IMR-90 (cell line): ENCODE measurements at regions not wholly inside any gene's neighbourhood (a gene's known extent, or its start where the extent isn't known, plus 50 kb on each side); places are given as distances from the start of the nearest gene placed in this dataset.

ENCODE experiments used
- ATAC-seq: fragments of 200-7000 bp; cut with Tn5 transposase; 2 replicates; pipeline ENCODE4 v1.9.1; 2020; ENCODE audit warnings: low read depth, mild to moderate bottlenecking, moderate library complexity
- BruUV-seq: library from RNA; stranded (reverse); fragments of 400-500 nt; replicated peaks from 2 replicates; lab custom pipeline; 2021; lab: Mats Ljungman, UMichigan
- CTCF ChIA-PET: fragments of 300-600 bp; formaldehyde crosslinking; extraction: SDS; loops from one replicate; lab custom pipeline; 2021; ENCODE audit warnings: antibody characterized with exemption; lab: Yijun Ruan, JAX
- POLR2A ChIA-PET: fragments of 300-600 bp; sonication (Branson Sonifier 250); formaldehyde crosslinking; loops from one replicate; lab custom pipeline; 2022; ENCODE audit warnings: antibody characterized with exemption; ENCODE audit not compliant: unreplicated experiment; lab: Charles Lee
- DNase-seq: peaks from one replicate; pipeline ENCODE4 v3.0.0; 2013
- H2AFZ ChIP-seq: replicated peaks from 2 replicates; pipeline ENCODE3; 2013; ENCODE audit warnings: low read length, mild to moderate bottlenecking; ENCODE audit not compliant: poor library complexity
- H2AK5ac ChIP-seq: 2 replicates; pipeline ENCODE4 v1.6.1; 2013; ENCODE audit warnings: low read depth, low read length, inconsistent platforms
- H2AK9ac ChIP-seq: replicated peaks from 2 replicates; pipeline ENCODE3; 2013; ENCODE audit warnings: mild to moderate bottlenecking, low read depth, low read length, moderate library complexity; ENCODE audit not compliant: poor library complexity
- H2BK120ac ChIP-seq: 2 replicates; pipeline ENCODE4 v1.6.1; 2013; ENCODE audit warnings: low read depth, low read length, inconsistent platforms
- H2BK15ac ChIP-seq: 3 replicates; pipeline ENCODE4 v1.6.1; 2013; ENCODE audit warnings: low read depth, low read length, inconsistent platforms
- H2BK20ac ChIP-seq: 2 replicates; pipeline ENCODE4 v1.6.1; 2013; ENCODE audit warnings: low read depth, mild to moderate bottlenecking, inconsistent platforms, low read length, moderate library complexity
- H2BK5ac ChIP-seq: 2 replicates; pipeline ENCODE4 v1.6.1; 2013; ENCODE audit warnings: mild to moderate bottlenecking, low read depth, low read length, inconsistent platforms; ENCODE audit not compliant: poor library complexity, severe bottlenecking
- H3K14ac ChIP-seq: replicated peaks from 2 replicates; pipeline ENCODE4 v1.6.1; 2013; ENCODE audit warnings: low read depth, low read length, inconsistent platforms
- H3K18ac ChIP-seq: 2 replicates; pipeline ENCODE4 v1.6.1; 2013; ENCODE audit warnings: low read depth, low read length, control low read depth
- H3K23ac ChIP-seq: 2 replicates; pipeline ENCODE4 v1.6.1; 2013; ENCODE audit warnings: low read depth, low read length, inconsistent platforms
- H3K27ac ChIP-seq: 2 replicates; pipeline ENCODE4 v1.5.1; 2013; ENCODE audit warnings: mild to moderate bottlenecking, control low read depth, low read length; ENCODE audit not compliant: insufficient read depth
- H3K27me3 ChIP-seq: 2 replicates; pipeline ENCODE4 v1.6.1; 2013; ENCODE audit warnings: low read length; ENCODE audit not compliant: control insufficient read depth, insufficient read depth
- H3K36me3 ChIP-seq: 2 replicates; pipeline ENCODE4 v1.6.1; 2013; ENCODE audit warnings: low read length, mixed read lengths; ENCODE audit not compliant: control insufficient read depth, insufficient read depth
- H3K4ac ChIP-seq: 2 replicates; pipeline ENCODE4 v1.6.1; 2013; ENCODE audit warnings: low read depth, low read length, inconsistent platforms
- H3K4me1 ChIP-seq: 2 replicates; pipeline ENCODE4 v1.6.1; 2013; ENCODE audit warnings: low read length, mixed read lengths; ENCODE audit not compliant: control insufficient read depth, insufficient read depth
- H3K4me2 ChIP-seq: 2 replicates; pipeline ENCODE4 v1.6.1; 2013; ENCODE audit warnings: low read depth, mild to moderate bottlenecking, control low read depth, low read length, moderate library complexity
- H3K4me3 ChIP-seq: 2 replicates; pipeline ENCODE4 v1.5.1; 2013; ENCODE audit warnings: low read depth, mild to moderate bottlenecking, control low read depth, low read length, moderate library complexity; ENCODE audit not compliant: insufficient read depth
- H3K56ac ChIP-seq: 2 replicates; pipeline ENCODE4 v1.6.1; 2013; ENCODE audit warnings: low read length, inconsistent platforms; ENCODE audit not compliant: insufficient read depth; ENCODE audit errors: extremely low read depth
- H3K79me1 ChIP-seq, 2 experiments: 2 replicates each; pipeline ENCODE4 v1.6.1; 2013; ENCODE audit warnings: low read length in 2 of 2, inconsistent platforms in 1 of 2, low read depth in 1 of 2
- H3K9ac ChIP-seq: 2 replicates; pipeline ENCODE4 v1.6.1; 2013; ENCODE audit warnings: low read depth, low read length, control low read depth
- H3K9me1 ChIP-seq: 2 replicates; pipeline ENCODE4 v1.6.1; 2013; ENCODE audit warnings: low read length, inconsistent platforms; ENCODE audit not compliant: insufficient read depth
- H3K9me3 ChIP-seq: 2 replicates; pipeline ENCODE4 v1.6.1; 2013; ENCODE audit warnings: low read length; ENCODE audit not compliant: control insufficient read depth, insufficient read depth
- H4K20me1 ChIP-seq: 2 replicates; pipeline ENCODE4 v1.6.1; 2013; ENCODE audit warnings: low read length, inconsistent platforms; ENCODE audit not compliant: insufficient read depth
- H4K5ac ChIP-seq: 2 replicates; pipeline ENCODE4 v1.6.1; 2013; ENCODE audit warnings: mild to moderate bottlenecking, low read depth, low read length, control low read depth
- H4K8ac ChIP-seq, 2 experiments: 2 replicates each; pipeline ENCODE4 v1.6.1; 2013; ENCODE audit warnings: low read depth in 2 of 2, low read length in 2 of 2, control low read depth in 1 of 2, inconsistent platforms in 1 of 2
- H4K91ac ChIP-seq: 2 replicates; pipeline ENCODE4 v1.6.1; 2013; ENCODE audit warnings: low read depth, low read length, inconsistent platforms; ENCODE audit not compliant: insufficient read depth
- BHLHE40 ChIP-seq: fragments of 150-350 bp; IDR thresholded peaks from 2 replicates; pipeline ENCODE4 v1.6.1; 2016; ENCODE audit warnings: mild to moderate bottlenecking, low read depth, low read length
- CEBPB ChIP-seq: IDR thresholded peaks from 2 replicates; pipeline ENCODE4 v1.6.1; 2012; ENCODE audit warnings: low read depth, low read length, improper control_type of control experiment
- CHD1 ChIP-seq: IDR thresholded peaks from 2 replicates; pipeline ENCODE4 v1.6.1; 2012; ENCODE audit warnings: low read depth, low read length, improper control_type of control experiment
- FOS ChIP-seq: fragments of 150-350 bp; IDR thresholded peaks from 2 replicates; pipeline ENCODE4 v1.6.1; 2016; ENCODE audit warnings: low read depth, low read length
- MAZ ChIP-seq: IDR thresholded peaks from 2 replicates; pipeline ENCODE4 v1.6.1; 2012; ENCODE audit warnings: low read depth, mild to moderate bottlenecking, low read length, improper control_type of control experiment, moderate library complexity, borderline replicate concordance
- NFE2L2 ChIP-seq: fragments of 150-350 bp; IDR thresholded peaks from 2 replicates; pipeline ENCODE4 v1.6.1; 2016; ENCODE audit warnings: low read depth, mild to moderate bottlenecking, low read length
- POLR2A ChIP-seq: IDR thresholded peaks from 2 replicates; pipeline ENCODE4 v1.6.1; 2012; ENCODE audit warnings: mild to moderate bottlenecking, low read depth, low read length
- RAD21 ChIP-seq: IDR thresholded peaks from 2 replicates; pipeline ENCODE4 v1.6.1; 2012; ENCODE audit warnings: low read length, improper control_type of control experiment
- RFX5 ChIP-seq: IDR thresholded peaks from 2 replicates; pipeline ENCODE4 v1.8.0; 2012; ENCODE audit warnings: low read depth, mild to moderate bottlenecking, low read length, moderate library complexity
- SMC3 ChIP-seq: fragments of 150-350 bp; IDR thresholded peaks from 2 replicates; pipeline ENCODE4 v1.6.1; 2016; ENCODE audit warnings: low read depth, mild to moderate bottlenecking, antibody characterized with exemption, low read length, moderate library complexity
- WGBS, 2 experiments: methylation state at CpG; one replicate each; pipeline versions ENCODE4 v1.1.5 to v1.1.7; 2013; ENCODE audit warnings: missing lambda C conversion rate in 2 of 2; ENCODE audit not compliant: insufficient read length in 1 of 2; ENCODE audit errors: extremely low coverage in 2 of 2; 5-methylcytosine and 5-hydroxymethylcytosine counted together
- dilution Hi-C: fragments of 300-500 bp; cut with HindIII; formaldehyde crosslinking; loops from one replicate; pipeline ENCODE4 v1.14.3; 2018; ENCODE audit warnings: low sequenced_read_pairs; ENCODE audit not compliant: unreplicated experiment
- in situ Hi-C: fragments of 300-500 bp; cut with MboI; formaldehyde crosslinking; loops from 3 replicates; pipeline ENCODE4 v1.14.3; 2019; ENCODE audit warnings: low sequenced_read_pairs, inconsistent platforms, mixed read lengths
- intact Hi-C: fragments of 100-400 bp; cut with micrococcal nuclease; formaldehyde crosslinking; loops from 2 replicates; pipeline ENCODE4 v1.10.0; 2022
- TF ChIP-seq, protein P1 (sequence below): fragments of 150-350 bp; IDR thresholded peaks from 2 replicates; pipeline ENCODE4 v1.6.1; 2016; ENCODE audit warnings: low read depth, mild to moderate bottlenecking, low read length, moderate library complexity, borderline replicate concordance
- TF ChIP-seq, protein P2 (sequence below): fragments of 150-350 bp; IDR thresholded peaks from 2 replicates; pipeline ENCODE4 v1.6.1; 2017; ENCODE audit warnings: mild to moderate bottlenecking, antibody characterized with exemption, low read length, low read depth

DNA sequence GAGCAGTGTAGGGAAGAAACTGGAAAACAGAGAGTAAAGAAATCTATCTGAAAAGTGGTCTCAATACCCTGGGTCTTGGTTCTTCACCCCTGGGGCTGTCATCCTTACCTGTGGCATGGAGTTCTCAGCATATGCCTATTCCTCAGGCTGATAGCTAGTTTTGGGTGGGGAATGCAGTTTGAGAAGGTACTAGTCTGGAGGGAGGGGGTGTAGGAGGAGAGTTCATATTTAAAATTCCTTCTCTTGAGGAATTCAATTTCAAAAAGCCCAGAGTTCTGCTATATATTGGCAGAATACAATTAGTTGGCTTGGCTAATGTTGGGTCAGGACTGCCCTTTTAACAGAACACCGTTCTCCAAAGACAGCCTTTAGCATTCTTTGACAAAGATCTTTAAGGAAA is 82.9 kb upstream of the NPHP3 start:
- Histone ChIP-seq H4K8ac (no peak overlapping the region), H4K91ac (no peak overlapping the region), H2AFZ (no peak overlapping the region), H3K4ac (no peak overlapping the region), H2AK5ac (no peak overlapping the region), H3K4me1 (no peaks in the 10 kb centered on the region), H2AK9ac (no peak overlapping the region), H3K79me1 (no peaks in the 10 kb centered on the region), H2BK15ac (no peak overlapping the region), H3K4me2 (no peak overlapping the region), H3K36me3 (no peaks in the 10 kb centered on the region), H3K9me1 (no peaks in the 10 kb centered on the region), H3K23ac (no peak overlapping the region), H3K27me3 (no peaks in the 10 kb centered on the region), H2BK5ac (no peak overlapping the region), H2BK20ac (no peak overlapping the region), H2BK120ac (no peak overlapping the region), H3K27ac (no peak overlapping the region), H3K56ac (no peak overlapping the region), H4K5ac (no peak overlapping the region), H3K9ac (no peak overlapping the region), H4K20me1 (no peaks in the 10 kb centered on the region), H3K18ac (no peak overlapping the region), H3K4me3 (no peak overlapping the region), H3K14ac (no peak overlapping the region), H3K9me3 (no peaks in the 10 kb centered on the region)
- in situ Hi-C loops, result no loop called here
- ATAC-seq, result no peak
- POLR2A ChIA-PET, result no interaction called here
- no peak for DNase-seq
- intact Hi-C loops, result no loop called here
- dilution Hi-C loops, result no loop called here
- CTCF ChIA-PET, result no interaction called here
- no CpG with 5 or more reads among the region's 1 CpG for WGBS, 2 experiments
- BruUV-seq, result no TSS peak
- no peak for TF ChIP-seq BHLHE40
- TF ChIP-seq, protein P1, sequence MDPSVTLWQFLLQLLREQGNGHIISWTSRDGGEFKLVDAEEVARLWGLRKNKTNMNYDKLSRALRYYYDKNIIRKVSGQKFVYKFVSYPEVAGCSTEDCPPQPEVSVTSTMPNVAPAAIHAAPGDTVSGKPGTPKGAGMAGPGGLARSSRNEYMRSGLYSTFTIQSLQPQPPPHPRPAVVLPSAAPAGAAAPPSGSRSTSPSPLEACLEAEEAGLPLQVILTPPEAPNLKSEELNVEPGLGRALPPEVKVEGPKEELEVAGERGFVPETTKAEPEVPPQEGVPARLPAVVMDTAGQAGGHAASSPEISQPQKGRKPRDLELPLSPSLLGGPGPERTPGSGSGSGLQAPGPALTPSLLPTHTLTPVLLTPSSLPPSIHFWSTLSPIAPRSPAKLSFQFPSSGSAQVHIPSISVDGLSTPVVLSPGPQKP, result no peak
- no peak for TF ChIP-seq RFX5
- no peak for TF ChIP-seq SMC3
- TF ChIP-seq FOS, result no peak
- TF ChIP-seq NFE2L2, result no peak
- TF ChIP-seq POLR2A, result no peak
- TF ChIP-seq, protein P2, sequence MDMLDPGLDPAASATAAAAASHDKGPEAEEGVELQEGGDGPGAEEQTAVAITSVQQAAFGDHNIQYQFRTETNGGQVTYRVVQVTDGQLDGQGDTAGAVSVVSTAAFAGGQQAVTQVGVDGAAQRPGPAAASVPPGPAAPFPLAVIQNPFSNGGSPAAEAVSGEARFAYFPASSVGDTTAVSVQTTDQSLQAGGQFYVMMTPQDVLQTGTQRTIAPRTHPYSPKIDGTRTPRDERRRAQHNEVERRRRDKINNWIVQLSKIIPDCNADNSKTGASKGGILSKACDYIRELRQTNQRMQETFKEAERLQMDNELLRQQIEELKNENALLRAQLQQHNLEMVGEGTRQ, result no peak
- no peak for TF ChIP-seq CHD1
- no peak for TF ChIP-seq MAZ
- TF ChIP-seq RAD21, result no peak
- no peak for TF ChIP-seq CEBPB
